ENCODE measurements at regions not wholly inside any gene's neighbourhood (a gene's known extent, or its start where the extent isn't known, plus 50 kb on each side); places are given as distances from the start of the nearest gene placed in this dataset.

DNA sequence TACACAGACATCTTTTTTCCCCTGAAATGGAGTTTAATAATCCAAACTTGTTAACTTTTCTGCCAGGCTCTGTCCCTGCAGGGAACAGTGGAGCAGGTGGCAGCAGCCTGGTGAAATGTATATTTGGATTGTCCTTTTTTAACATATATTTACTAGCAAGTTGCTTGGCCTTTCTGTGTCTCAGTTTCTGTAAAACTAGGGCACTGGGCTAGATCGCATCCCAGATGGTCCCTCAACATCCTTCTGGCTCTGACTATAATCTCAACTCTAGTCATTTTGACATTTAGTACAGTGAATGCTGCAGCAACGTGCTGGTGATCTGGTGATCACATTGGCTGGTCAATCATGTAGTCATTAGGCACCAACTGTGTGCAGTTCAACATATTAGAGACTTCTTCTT, 80.4 kb downstream of the LBH start (continued):
- TF ChIP-seq, protein P1, sequence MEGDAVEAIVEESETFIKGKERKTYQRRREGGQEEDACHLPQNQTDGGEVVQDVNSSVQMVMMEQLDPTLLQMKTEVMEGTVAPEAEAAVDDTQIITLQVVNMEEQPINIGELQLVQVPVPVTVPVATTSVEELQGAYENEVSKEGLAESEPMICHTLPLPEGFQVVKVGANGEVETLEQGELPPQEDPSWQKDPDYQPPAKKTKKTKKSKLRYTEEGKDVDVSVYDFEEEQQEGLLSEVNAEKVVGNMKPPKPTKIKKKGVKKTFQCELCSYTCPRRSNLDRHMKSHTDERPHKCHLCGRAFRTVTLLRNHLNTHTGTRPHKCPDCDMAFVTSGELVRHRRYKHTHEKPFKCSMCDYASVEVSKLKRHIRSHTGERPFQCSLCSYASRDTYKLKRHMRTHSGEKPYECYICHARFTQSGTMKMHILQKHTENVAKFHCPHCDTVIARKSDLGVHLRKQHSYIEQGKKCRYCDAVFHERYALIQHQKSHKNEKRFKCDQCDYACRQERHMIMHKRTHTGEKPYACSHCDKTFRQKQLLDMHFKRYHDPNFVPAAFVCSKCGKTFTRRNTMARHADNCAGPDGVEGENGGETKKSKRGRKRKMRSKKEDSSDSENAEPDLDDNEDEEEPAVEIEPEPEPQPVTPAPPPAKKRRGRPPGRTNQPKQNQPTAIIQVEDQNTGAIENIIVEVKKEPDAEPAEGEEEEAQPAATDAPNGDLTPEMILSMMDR (IDR thresholded peaks at IDR 0.05) = no peak

DNA sequence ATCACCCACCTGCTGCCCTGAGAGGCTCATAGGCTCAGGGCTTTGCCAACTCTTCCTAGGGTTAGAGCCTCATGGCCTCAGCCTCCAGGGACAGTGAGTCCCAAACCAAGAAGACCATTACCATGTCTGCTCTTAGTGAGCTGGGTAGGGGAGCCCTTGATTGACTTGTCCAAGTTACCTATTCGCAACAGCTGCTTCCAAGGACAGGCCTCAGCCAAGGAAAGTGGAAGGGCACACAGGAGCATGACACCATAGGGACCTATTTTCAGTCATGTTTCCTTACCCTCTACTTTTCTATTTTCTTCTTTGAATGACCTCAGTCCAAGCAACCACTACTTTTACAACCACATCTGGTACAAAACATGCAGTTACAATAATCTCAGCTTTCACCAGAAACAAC, 81.6 kb downstream of the LBH start:
- ATAC-seq = no peak
- no peak overlapping the region for H3K4me2 ChIP-seq
- ChIA-PET POLR2A (no interaction called here), CTCF (interaction anchor here (1.1 kb wide), 1 partner anchor 11 kb away, joined by 3 read pairs; no protein-coding TSS in a partner anchor)
- H3K4me1 ChIP-seq = no peaks in the 10 kb centered on the region
- TF ChIP-seq, protein P2, sequence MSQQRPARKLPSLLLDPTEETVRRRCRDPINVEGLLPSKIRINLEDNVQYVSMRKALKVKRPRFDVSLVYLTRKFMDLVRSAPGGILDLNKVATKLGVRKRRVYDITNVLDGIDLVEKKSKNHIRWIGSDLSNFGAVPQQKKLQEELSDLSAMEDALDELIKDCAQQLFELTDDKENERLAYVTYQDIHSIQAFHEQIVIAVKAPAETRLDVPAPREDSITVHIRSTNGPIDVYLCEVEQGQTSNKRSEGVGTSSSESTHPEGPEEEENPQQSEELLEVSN (IDR thresholded peaks at IDR 0.05; ENCODE audit: borderline replicate concordance, low read depth) = no peak
- no peak for TF ChIP-seq MAFK (IDR thresholded peaks at IDR 0.05; ENCODE audit: partially characterized antibody)
- TF ChIP-seq TP53 (CRISPR knock-in tag; IDR thresholded peaks at IDR 0.05) = no peak
- TF ChIP-seq, protein P3, sequence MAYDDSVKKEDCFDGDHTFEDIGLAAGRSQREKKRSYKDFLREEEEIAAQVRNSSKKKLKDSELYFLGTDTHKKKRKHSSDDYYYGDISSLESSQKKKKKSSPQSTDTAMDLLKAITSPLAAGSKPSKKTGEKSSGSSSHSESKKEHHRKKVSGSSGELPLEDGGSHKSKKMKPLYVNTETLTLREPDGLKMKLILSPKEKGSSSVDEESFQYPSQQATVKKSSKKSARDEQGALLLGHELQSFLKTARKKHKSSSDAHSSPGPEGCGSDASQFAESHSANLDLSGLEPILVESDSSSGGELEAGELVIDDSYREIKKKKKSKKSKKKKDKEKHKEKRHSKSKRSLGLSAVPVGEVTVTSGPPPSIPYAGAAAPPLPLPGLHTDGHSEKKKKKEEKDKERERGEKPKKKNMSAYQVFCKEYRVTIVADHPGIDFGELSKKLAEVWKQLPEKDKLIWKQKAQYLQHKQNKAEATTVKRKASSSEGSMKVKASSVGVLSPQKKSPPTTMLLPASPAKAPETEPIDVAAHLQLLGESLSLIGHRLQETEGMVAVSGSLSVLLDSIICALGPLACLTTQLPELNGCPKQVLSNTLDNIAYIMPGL (CRISPR knock-in tag; IDR thresholded peaks at IDR 0.05; ENCODE audit: borderline replicate concordance) = no peak
- TF ChIP-seq EHMT2 (IDR thresholded peaks at IDR 0.05; ENCODE audit: low read depth) = no peak
- TF ChIP-seq, protein P4, sequence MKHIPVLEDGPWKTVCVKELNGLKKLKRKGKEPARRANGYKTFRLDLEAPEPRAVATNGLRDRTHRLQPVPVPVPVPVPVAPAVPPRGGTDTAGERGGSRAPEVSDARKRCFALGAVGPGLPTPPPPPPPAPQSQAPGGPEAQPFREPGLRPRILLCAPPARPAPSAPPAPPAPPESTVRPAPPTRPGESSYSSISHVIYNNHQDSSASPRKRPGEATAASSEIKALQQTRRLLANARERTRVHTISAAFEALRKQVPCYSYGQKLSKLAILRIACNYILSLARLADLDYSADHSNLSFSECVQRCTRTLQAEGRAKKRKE (CRISPR knock-in tag; IDR thresholded peaks at IDR 0.05; ENCODE audit: low read depth) = no peak
- TF ChIP-seq SREBF2 (IDR thresholded peaks at IDR 0.05) = no peak
- TF ChIP-seq, protein P1 (IDR thresholded peaks at IDR 0.05) = no peak
- no peak for TF ChIP-seq HOXB5 (CRISPR knock-in tag; IDR thresholded peaks at IDR 0.05)
- TF ChIP-seq, protein P5, sequence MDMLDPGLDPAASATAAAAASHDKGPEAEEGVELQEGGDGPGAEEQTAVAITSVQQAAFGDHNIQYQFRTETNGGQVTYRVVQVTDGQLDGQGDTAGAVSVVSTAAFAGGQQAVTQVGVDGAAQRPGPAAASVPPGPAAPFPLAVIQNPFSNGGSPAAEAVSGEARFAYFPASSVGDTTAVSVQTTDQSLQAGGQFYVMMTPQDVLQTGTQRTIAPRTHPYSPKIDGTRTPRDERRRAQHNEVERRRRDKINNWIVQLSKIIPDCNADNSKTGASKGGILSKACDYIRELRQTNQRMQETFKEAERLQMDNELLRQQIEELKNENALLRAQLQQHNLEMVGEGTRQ (IDR thresholded peaks at IDR 0.05) = no peak
- no peak for TF ChIP-seq FOXS1 (CRISPR knock-in tag; IDR thresholded peaks at IDR 0.05)
- TF ChIP-seq EP300 (IDR thresholded peaks at IDR 0.05) = no peak
- TF ChIP-seq ZSCAN20 (CRISPR knock-in tag; IDR thresholded peaks at IDR 0.05) = no peak
- no peak for TF ChIP-seq CHD2 (IDR thresholded peaks at IDR 0.05; ENCODE audit: low read length, partially characterized antibody)
- TF ChIP-seq NPAS2 (CRISPR knock-in tag; IDR thresholded peaks at IDR 0.05; ENCODE audit: borderline replicate concordance) = no peak
- no peak for TF ChIP-seq HEYL (CRISPR knock-in tag; IDR thresholded peaks at IDR 0.05)
- TF ChIP-seq NR3C1 (IDR thresholded peaks at IDR 0.05) = no peak
- TF ChIP-seq KDM1A (IDR thresholded peaks at IDR 0.05; ENCODE audit: low read depth) = no peak
- TF ChIP-seq, protein P6, sequence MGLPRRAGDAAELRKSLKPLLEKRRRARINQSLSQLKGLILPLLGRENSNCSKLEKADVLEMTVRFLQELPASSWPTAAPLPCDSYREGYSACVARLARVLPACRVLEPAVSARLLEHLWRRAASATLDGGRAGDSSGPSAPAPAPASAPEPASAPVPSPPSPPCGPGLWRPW (IDR thresholded peaks at IDR 0.05) = no peak
- no peaks in the 10 kb centered on the region for H3K9me3 ChIP-seq
- H3K4me3 ChIP-seq = no peak overlapping the region
- DNase-seq (ENCODE audit: low read depth in 1 of 2, low spot score in 1 of 2) = no peak
- no peak for FAIRE-seq
- WGBS (ENCODE audit: missing lambda C conversion rate) = 100% methylated on average over 1 of the region's 1 CpG
- H3K27ac ChIP-seq = no peak overlapping the region
